ENCODE measurements at regions not wholly inside any gene's neighbourhood (a gene's known extent, or its start where the extent isn't known, plus 50 kb on each side); places are given as distances from the start of the nearest gene placed in this dataset.

GRCh38 chr2:7225848-7226247 is 308.6 kb downstream of the RNF144A start:
- H3K4me1 ChIP-seq (ENCODE audit: insufficient read depth, low read length, poor library complexity, severe bottlenecking) = peaks cover 31% of the 10 kb centered on the region
- POLR2A ChIA-PET (ENCODE audit: low non-redundant PET) = no interaction called here
- CTCF ChIA-PET = no interaction called here

GRCh38 chr2:7226501-7226900 is 309.3 kb downstream of the RNF144A start:
- H3K27ac ChIP-seq (ENCODE audit: low read depth, low read length, poor library complexity, severe bottlenecking) = no peak overlapping the region
- intact Hi-C loops (cut with micrococcal nuclease; ENCODE audit: unreplicated experiment) = no loop called here
- no peaks in the 10 kb centered on the region for H3K36me3 ChIP-seq (ENCODE audit: insufficient read depth, low read length, poor library complexity, severe bottlenecking)
- no peak for TF ChIP-seq CTCF (conservative IDR thresholded peaks at IDR 0.05; ENCODE audit: low read depth, low read length)
- no peak for TF ChIP-seq EZH2 (IDR thresholded peaks at IDR 0.05; ENCODE audit: borderline replicate concordance, low read depth, low read length, poor library complexity, severe bottlenecking)
- H3K4me3 ChIP-seq (ENCODE audit: low read depth, low read length, poor library complexity, severe bottlenecking) = no peak overlapping the region
- POLR2A ChIA-PET (ENCODE audit: low non-redundant PET) = no interaction called here
- BruUV-seq (replicated peaks) = no TSS peak
- no peaks in the 10 kb centered on the region for H3K27me3 ChIP-seq (replicated peaks; ENCODE audit: insufficient read depth, low read depth, low read length, poor library complexity)
- no peaks in the 10 kb centered on the region for H3K9me3 ChIP-seq (ENCODE audit: low read depth, low read length, poor library complexity, severe bottlenecking)
- H3K4me1 ChIP-seq (ENCODE audit: insufficient read depth, low read length, poor library complexity, severe bottlenecking) = peaks cover 31% of the 10 kb centered on the region
- peak; percentile 17 for DNase-seq (ENCODE audit: low spot score)
- CTCF ChIA-PET = no interaction called here

More at GRCh38 chr2:7225848-7226247, 308.6 kb downstream of the RNF144A start:
- TF ChIP-seq CTCF (conservative IDR thresholded peaks at IDR 0.05; ENCODE audit: low read depth, low read length) = no peak
- no peak for TF ChIP-seq EZH2 (IDR thresholded peaks at IDR 0.05; ENCODE audit: borderline replicate concordance, low read depth, low read length, poor library complexity, severe bottlenecking)
- Histone ChIP-seq H3K9me3 (ENCODE audit: low read depth, low read length, poor library complexity, severe bottlenecking) (no peaks in the 10 kb centered on the region), H3K27ac (ENCODE audit: low read depth, low read length, poor library complexity, severe bottlenecking) (no peak overlapping the region), H3K4me3 (ENCODE audit: low read depth, low read length, poor library complexity, severe bottlenecking) (no peak overlapping the region), H3K27me3 (replicated peaks; ENCODE audit: insufficient read depth, low read depth, low read length, poor library complexity) (no peaks in the 10 kb centered on the region), H3K36me3 (ENCODE audit: insufficient read depth, low read length, poor library complexity, severe bottlenecking) (no peaks in the 10 kb centered on the region)
- DNase-seq (ENCODE audit: low spot score) = no peak
- BruUV-seq (replicated peaks) = no TSS peak
- intact Hi-C loops (cut with micrococcal nuclease; ENCODE audit: unreplicated experiment) = no loop called here

- TF ChIP-seq CTCF (conservative IDR thresholded peaks at IDR 0.05; ENCODE audit: low read depth, low read length) (no peak), EZH2 (IDR thresholded peaks at IDR 0.05; ENCODE audit: borderline replicate concordance, low read depth, low read length, poor library complexity, severe bottlenecking) (no peak)
- Histone ChIP-seq H3K4me3 (ENCODE audit: low read depth, low read length, poor library complexity, severe bottlenecking) (no peak overlapping the region), H3K27me3 (replicated peaks; ENCODE audit: insufficient read depth, low read depth, low read length, poor library complexity) (no peaks in the 10 kb centered on the region), H3K9me3 (ENCODE audit: low read depth, low read length, poor library complexity, severe bottlenecking) (no peaks in the 10 kb centered on the region), H3K27ac (ENCODE audit: low read depth, low read length, poor library complexity, severe bottlenecking) (no peak overlapping the region), H3K36me3 (ENCODE audit: insufficient read depth, low read length, poor library complexity, severe bottlenecking) (no peaks in the 10 kb centered on the region), H3K4me1 (ENCODE audit: insufficient read depth, low read length, poor library complexity, severe bottlenecking) (peaks cover 15% of the 10 kb centered on the region)
- no TSS peak for BruUV-seq (replicated peaks)
- POLR2A ChIA-PET (ENCODE audit: low non-redundant PET) = no interaction called here
- intact Hi-C loops (cut with micrococcal nuclease; ENCODE audit: unreplicated experiment) = no loop called here
- CTCF ChIA-PET = no interaction called here
- no peak for DNase-seq (ENCODE audit: low spot score)
Observed at GRCh38 chr2:7233126-7233525, 315.9 kb downstream of the RNF144A start.
